HCT116 (cell line): ENCODE measurements at regions not wholly inside any gene's neighbourhood (a gene's known extent, or its start where the extent isn't known, plus 50 kb on each side); places are given as distances from the start of the nearest gene placed in this dataset.

Experiments
- CBX3 ChIP-seq: IDR thresholded peaks from 2 replicates; pipeline ENCODE4 v1.6.1; 2012; ENCODE audit warnings: low read depth
- CTCF ChIP-seq, 3 experiments: fragments of 200-600 bp in 1 of 3; sonication (generic) in 1 of 3; IDR thresholded peaks in 2 of 3; conservative IDR thresholded peaks in 1 of 3; 2 replicates each; pipeline ENCODE4 v1.5.1; 2012 to 2017; ENCODE audit warnings: low read depth in 2 of 3, low read length in 2 of 3, antibody characterized with exemption in 1 of 3, borderline replicate concordance in 1 of 3, control low read depth in 1 of 3, mild to moderate bottlenecking in 1 of 3, mixed read lengths in 1 of 3, mixed run types in 1 of 3, moderate library complexity in 1 of 3; ENCODE audit not compliant: insufficient read depth in 1 of 3
- EGR1 ChIP-seq: IDR thresholded peaks from 2 replicates; pipeline ENCODE4 v1.6.1; 2012; ENCODE audit warnings: low read depth
- EZH2 ChIP-seq: fragments of 200-600 bp; sonication (generic); IDR thresholded peaks from 2 replicates; pipeline ENCODE4 v1.6.1; 2017; ENCODE audit warnings: antibody characterized with exemption, mixed run types
- JUND ChIP-seq: IDR thresholded peaks from 2 replicates; pipeline ENCODE4 v1.6.1; 2012
- POLR2A ChIP-seq: IDR thresholded peaks from 2 replicates; pipeline ENCODE4 v1.7.0; 2011; ENCODE audit warnings: borderline replicate concordance; ENCODE audit not compliant: insufficient read depth, insufficient read length; ENCODE audit errors: extremely low read depth
- POLR2AphosphoS5 ChIP-seq: IDR thresholded peaks from 2 replicates; pipeline ENCODE4 v1.6.1; 2011; ENCODE audit warnings: mild to moderate bottlenecking, low read depth, low read length, moderate library complexity
- RAD21 ChIP-seq: IDR thresholded peaks from 2 replicates; pipeline ENCODE4 v1.6.1; 2012; ENCODE audit warnings: low read depth, mild to moderate bottlenecking
- REST ChIP-seq: IDR thresholded peaks from 2 replicates; pipeline ENCODE4 v1.6.1; 2012; ENCODE audit warnings: low read depth
- SIN3A ChIP-seq: IDR thresholded peaks from 2 replicates; pipeline ENCODE4 v1.6.1; 2012; ENCODE audit warnings: low read depth
- SRF ChIP-seq: IDR thresholded peaks from 2 replicates; pipeline ENCODE4 v1.6.1; 2012; ENCODE audit warnings: low read depth
- YY1 ChIP-seq: IDR thresholded peaks from 2 replicates; pipeline ENCODE4 v1.6.1; 2011; ENCODE audit warnings: low read length, low read depth, moderate library complexity, mild to moderate bottlenecking; ENCODE audit not compliant: insufficient replicate concordance; ENCODE audit errors: extremely low read depth

GRCh38 chrX:43166874-43167273, 388.9 kb upstream of the PPP1R2C start:
- TF ChIP-seq EZH2 = no peak
- no peak for TF ChIP-seq CTCF (IDR thresholded peaks at IDR 0.05 in 2 of 3, conservative IDR thresholded peaks at IDR 0.05 in 1 of 3; ENCODE audit: borderline replicate concordance in 1 of 3, insufficient read depth in 1 of 3, low read depth in 2 of 3, low read length in 2 of 3)
- no peak for TF ChIP-seq SIN3A
- no peak for TF ChIP-seq REST
- no peak for TF ChIP-seq POLR2AphosphoS5
- TF ChIP-seq YY1 = no peak
- no peak for TF ChIP-seq POLR2A
- TF ChIP-seq EGR1 = no peak
- no peak for TF ChIP-seq CBX3
- TF ChIP-seq JUND = no peak
- no peak for TF ChIP-seq SRF
- no peak for TF ChIP-seq RAD21
